ENCODE measurements at regions not wholly inside any gene's neighbourhood (a gene's known extent, or its start where the extent isn't known, plus 50 kb on each side); places are given as distances from the start of the nearest gene placed in this dataset.

- Histone ChIP-seq H2AFZ (ENCODE audit: low read depth) (no peak overlapping the region), H3K9ac (no peak overlapping the region), H3K36me3 (replicated peaks in 1 of 2; ENCODE audit: control insufficient read depth in 1 of 2, insufficient read depth in 2 of 2, low read length in 1 of 2) (no peaks in the 10 kb centered on the region), H3F3A (replicated peaks; ENCODE audit: insufficient read depth) (no peaks in the 10 kb centered on the region), H3K4me1 (ENCODE audit: control insufficient read depth in 1 of 2, insufficient read depth in 2 of 2, low read depth in 1 of 2, low read length in 1 of 2) (peaks cover 0 to 24% of the 10 kb centered on the region in 2 experiments; a peak in 1 of 4 replicates), H3K27me3 (ENCODE audit: insufficient read depth) (no peaks in the 10 kb centered on the region), H3K4me2 (no peak overlapping the region), H3K27ac (ENCODE audit: low read depth in 2 of 2, low read length in 1 of 2) (no peak overlapping the region), H3K9me3 (no peaks in the 10 kb centered on the region), H3K4me3 (ENCODE audit: low read depth in 2 of 2, low read length in 1 of 2) (no peak overlapping the region), H3K9me2 (no peaks in the 10 kb centered on the region), H3K79me2 (ENCODE audit: insufficient read depth) (no peaks in the 10 kb centered on the region), H4K20me1 (ENCODE audit: insufficient read depth) (no peaks in the 10 kb centered on the region)
- POLR2A ChIA-PET, result interaction anchor here (0.6 kb wide), 1 partner anchor 83 kb away, joined by 3 read pairs; no protein-coding TSS in a partner anchor
- no peak for TF ChIP-seq MXI1 (IDR thresholded peaks at IDR 0.05; ENCODE audit: low read depth, low read length)
- TF ChIP-seq RAD21 (IDR thresholded peaks at IDR 0.05; ENCODE audit: low read length), result no peak
- no peak for TF ChIP-seq RXRA (IDR thresholded peaks at IDR 0.05; ENCODE audit: borderline replicate concordance, low read depth)
- TF ChIP-seq USF2 (IDR thresholded peaks at IDR 0.05; ENCODE audit: borderline replicate concordance, low read depth, low read length), result no peak
- no peak for TF ChIP-seq POLR2AphosphoS5 (IDR thresholded peaks at IDR 0.05; ENCODE audit: low read depth, low read length)
- no peak for TF ChIP-seq FOXJ3 (CRISPR knock-in tag; IDR thresholded peaks at IDR 0.05)
- TF ChIP-seq CHD2 (IDR thresholded peaks at IDR 0.05; ENCODE audit: low read length, partially characterized antibody), result no peak
- TF ChIP-seq USF1 (IDR thresholded peaks at IDR 0.05; ENCODE audit: borderline replicate concordance, low read depth), result no peak
- TF ChIP-seq JUND (IDR thresholded peaks at IDR 0.05), result no peak
- TF ChIP-seq TAF1 (IDR thresholded peaks at IDR 0.05; ENCODE audit: borderline replicate concordance, low read depth, low read length), result no peak
- CTCF ChIA-PET, result interaction anchor here (1.1 to 1.6 kb wide), 2 partner anchors 142 to 144 kb away, joined by 4 to 6 read pairs; no protein-coding TSS in a partner anchor
- DNase-seq, result no peak
- WGBS (ENCODE audit: low lambda C conversion rate), result 70% methylated on average over 7 of the region's 9 CpGs
Measured at GRCh38 chr1:43066578-43066977, 105.5 kb downstream of the EBNA1BP2 start.

- DNase-seq, result no peak
- no peaks in the 10 kb centered on the region for H3K27me3 ChIP-seq (ENCODE audit: insufficient read depth)
- H3K9me2 ChIP-seq, result no peaks in the 10 kb centered on the region
- H3K4me3 ChIP-seq (ENCODE audit: low read depth in 2 of 2, low read length in 1 of 2), result no peak overlapping the region
- ChIA-PET CTCF (interaction anchor here (0.9 to 1.6 kb wide), 4 partner anchors 8 to 288 kb away, joined by 3 to 6 read pairs (median 4); no protein-coding TSS in a partner anchor), POLR2A (no interaction called here)
- TF ChIP-seq NRF1 (IDR thresholded peaks at IDR 0.05; ENCODE audit: low read depth, low read length) (no peak), MAX (IDR thresholded peaks at IDR 0.05; ENCODE audit: low read depth) (no peak), PBX3 (IDR thresholded peaks at IDR 0.05) (no peak), NFIC (IDR thresholded peaks at IDR 0.05; ENCODE audit: borderline replicate concordance) (no peak), EP300 (IDR thresholded peaks at IDR 0.05; ENCODE audit: borderline replicate concordance in 1 of 2, low read depth in 1 of 2, low read length in 1 of 2) (no peak), USF2 (IDR thresholded peaks at IDR 0.05; ENCODE audit: borderline replicate concordance, low read depth, low read length) (no peak), TAF1 (IDR thresholded peaks at IDR 0.05; ENCODE audit: borderline replicate concordance, low read depth, low read length) (no peak), FOXM1 (IDR thresholded peaks at IDR 0.05; ENCODE audit: low read depth) (no peak)
- H4K20me1 ChIP-seq (ENCODE audit: insufficient read depth), result no peaks in the 10 kb centered on the region
- H3K4me2 ChIP-seq, result no peak overlapping the region
- no peak overlapping the region for H2AFZ ChIP-seq (ENCODE audit: low read depth)
- peaks cover 0 to 24% of the 10 kb centered on the region in 2 experiments; a peak in 1 of 4 replicates for H3K4me1 ChIP-seq (ENCODE audit: control insufficient read depth in 1 of 2, insufficient read depth in 2 of 2, low read depth in 1 of 2, low read length in 1 of 2)
- H3K9me3 ChIP-seq, result no peaks in the 10 kb centered on the region
- H3K27ac ChIP-seq (ENCODE audit: low read depth in 2 of 2, low read length in 1 of 2), result no peak overlapping the region
- no peaks in the 10 kb centered on the region for H3K79me2 ChIP-seq (ENCODE audit: insufficient read depth)
- no peaks in the 10 kb centered on the region for H3F3A ChIP-seq (replicated peaks; ENCODE audit: insufficient read depth)
- H3K9ac ChIP-seq, result no peak overlapping the region
- WGBS (ENCODE audit: low lambda C conversion rate), result 85% methylated on average over 13 of the region's 13 CpGs
- H3K36me3 ChIP-seq (replicated peaks in 1 of 2; ENCODE audit: control insufficient read depth in 1 of 2, insufficient read depth in 2 of 2, low read length in 1 of 2), result no peaks in the 10 kb centered on the region
Measured at GRCh38 chr1:43065616-43066399, 106.3 kb downstream of the EBNA1BP2 start.

Measured in SK-N-SH (cell line).